GM18505 (cell line): ENCODE measurements at regions not wholly inside any gene's neighbourhood (a gene's known extent, or its start where the extent isn't known, plus 50 kb on each side); places are given as distances from the start of the nearest gene placed in this dataset.

Experiments
- ATAC-seq: cut with Tn5 transposase; IDR thresholded peaks from one replicate; pipeline ENCODE4 v1.9.1; 2021; ENCODE audit not compliant: unreplicated experiment
- POLR2A ChIP-seq: IDR thresholded peaks from 4 replicates; pipeline ENCODE4 v1.6.1; 2011; ENCODE audit warnings: borderline replicate concordance; ENCODE audit not compliant: insufficient read depth, insufficient read length; ENCODE audit errors: extremely low read depth

DNA sequence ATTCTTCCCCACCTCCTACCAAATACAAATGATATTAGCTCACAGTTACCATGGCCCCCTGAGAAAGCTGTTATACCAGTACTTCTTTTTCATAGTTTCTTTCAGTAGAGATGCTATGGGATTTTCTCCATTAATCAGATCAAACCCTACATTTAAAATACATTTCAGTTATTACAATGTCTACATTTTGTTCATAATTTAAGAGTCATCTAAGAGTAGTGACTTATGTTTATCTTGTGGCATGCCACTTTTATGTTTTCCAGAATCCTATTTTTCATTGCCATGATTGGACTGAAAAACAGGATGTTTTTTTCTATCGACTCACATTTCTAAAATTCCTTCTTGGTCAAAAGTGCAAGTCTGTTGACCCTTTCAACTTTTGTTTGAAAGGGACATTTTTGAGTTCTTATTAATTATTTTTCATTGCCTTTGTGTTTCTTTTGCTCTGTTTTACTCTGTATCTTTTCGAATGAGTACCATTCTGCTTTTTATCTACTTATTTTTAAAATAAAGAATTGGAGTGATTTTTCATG is 77.4 kb upstream of the ANXA1 start:
- no peak for ATAC-seq
- TF ChIP-seq POLR2A, result no peak

DNA sequence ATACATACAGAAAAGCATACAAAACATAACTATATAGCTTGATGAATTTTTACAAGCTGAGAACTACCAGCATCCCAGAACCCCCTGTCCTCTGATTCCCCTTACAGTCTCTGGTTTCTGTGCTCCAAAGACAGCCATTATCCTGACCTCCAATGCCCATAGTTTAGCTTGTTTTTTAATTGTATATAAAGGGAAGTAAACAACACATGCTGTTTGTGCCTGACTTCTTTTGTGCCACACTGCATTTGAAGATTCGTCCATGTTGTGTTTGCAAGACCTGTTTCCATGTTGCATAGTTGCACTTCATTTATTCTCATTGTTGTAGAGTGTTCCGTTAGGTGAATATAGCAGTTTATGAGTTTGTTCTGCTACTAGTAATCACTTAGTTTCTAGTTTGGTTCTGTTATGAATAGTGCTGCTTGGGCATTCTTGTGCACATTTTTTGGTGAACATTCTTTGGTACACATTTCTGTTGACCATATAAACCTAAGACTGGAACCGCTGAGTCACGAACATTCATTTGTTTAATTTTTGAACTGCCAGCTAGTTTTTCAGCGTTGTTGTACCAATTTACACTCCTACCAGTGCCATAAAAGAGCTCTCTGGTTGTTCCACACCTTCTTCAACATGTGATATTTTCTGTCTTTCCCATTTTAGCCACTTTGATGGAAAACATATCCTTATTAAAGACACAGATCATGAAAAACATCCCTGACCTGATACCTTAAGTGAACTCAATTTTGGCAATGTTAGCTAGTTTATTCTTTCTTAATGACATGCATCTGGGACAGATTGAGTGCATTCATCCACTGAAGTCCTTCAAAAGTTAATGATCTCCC is 78.1 kb upstream of the ANXA1 start:
- ATAC-seq, result no peak
- no peak for TF ChIP-seq POLR2A

DNA sequence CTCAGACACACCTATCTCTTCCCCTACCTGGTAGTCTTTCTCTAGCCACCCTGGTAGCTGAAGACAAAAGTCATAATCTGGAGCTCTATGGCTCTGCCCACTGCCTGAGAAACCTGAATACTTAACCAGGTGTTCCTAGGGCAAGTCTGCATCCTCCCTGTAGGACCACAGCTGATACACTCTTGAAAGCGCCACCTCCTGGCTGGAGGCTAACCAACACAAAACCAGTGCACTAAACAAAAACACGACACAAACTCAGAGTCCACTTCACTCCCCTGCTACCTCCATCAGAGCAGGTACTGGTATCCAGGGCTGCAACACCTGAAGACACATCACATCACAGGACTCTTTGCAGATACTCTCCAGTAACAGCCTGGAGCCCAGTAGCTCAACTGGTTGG is 84.6 kb upstream of the ANXA1 start:
- ATAC-seq, result no peak
- no peak for TF ChIP-seq POLR2A

DNA sequence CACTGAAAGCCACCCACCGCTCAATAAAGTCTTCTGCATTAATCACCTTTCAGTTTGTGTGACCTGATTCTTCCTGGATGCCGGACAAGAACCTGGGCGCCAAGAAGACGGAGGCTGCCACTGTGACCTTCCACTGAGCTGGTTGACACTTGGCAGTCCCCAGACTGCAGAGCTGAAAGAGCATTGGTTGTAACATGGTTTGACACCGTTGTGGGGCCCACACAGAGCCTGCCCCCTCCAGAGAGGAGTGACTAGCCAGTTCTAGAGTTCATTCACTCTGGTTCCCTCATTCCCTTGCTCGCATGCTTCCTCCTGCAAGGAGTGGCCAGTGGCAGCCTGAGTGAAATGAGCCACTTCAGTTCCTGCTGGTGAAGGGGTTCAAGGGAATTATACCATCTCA is 86.2 kb upstream of the ANXA1 start:
- TF ChIP-seq POLR2A, result no peak
- ATAC-seq, result no peak

DNA sequence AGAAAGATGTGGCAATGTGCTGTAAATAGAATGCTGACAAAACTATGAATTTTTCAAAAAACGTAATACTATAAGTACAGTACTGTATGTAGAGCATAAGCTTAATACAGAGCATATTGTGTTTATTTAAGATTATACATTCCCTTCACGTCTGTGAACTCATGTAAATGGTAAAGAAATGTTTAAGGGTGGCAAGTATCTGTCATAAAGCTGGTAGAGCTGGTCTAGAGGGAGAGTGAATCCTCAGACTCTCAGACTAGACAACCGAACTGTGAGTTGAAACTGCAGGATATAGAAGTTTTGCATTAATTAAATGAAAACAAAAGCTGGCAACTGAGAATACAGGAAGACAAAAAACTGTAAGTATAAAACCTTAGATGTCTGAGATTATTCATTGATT is 87.3 kb upstream of the ANXA1 start:
- no peak for ATAC-seq
- TF ChIP-seq POLR2A, result no peak

DNA sequence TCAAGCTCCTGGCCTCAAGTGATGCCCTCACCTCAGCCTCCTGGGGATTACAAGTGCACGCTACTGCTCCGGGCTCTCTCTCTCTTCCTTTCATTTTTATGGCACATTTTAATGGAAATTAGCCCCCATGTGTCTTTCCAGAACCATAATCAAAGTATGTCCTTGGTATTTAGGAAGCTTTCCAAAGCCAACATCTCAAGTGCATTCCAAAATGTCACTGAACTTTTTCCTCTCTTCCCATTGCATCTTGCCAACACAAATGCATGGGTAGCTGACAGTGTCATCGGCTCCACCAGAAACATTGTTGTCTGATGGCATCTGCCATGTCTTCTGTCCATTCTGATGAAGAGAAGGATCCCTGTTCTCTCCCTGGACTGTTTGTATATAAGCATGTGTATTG is 90.5 kb upstream of the ANXA1 start:
- no peak for TF ChIP-seq POLR2A
- no peak for ATAC-seq

DNA sequence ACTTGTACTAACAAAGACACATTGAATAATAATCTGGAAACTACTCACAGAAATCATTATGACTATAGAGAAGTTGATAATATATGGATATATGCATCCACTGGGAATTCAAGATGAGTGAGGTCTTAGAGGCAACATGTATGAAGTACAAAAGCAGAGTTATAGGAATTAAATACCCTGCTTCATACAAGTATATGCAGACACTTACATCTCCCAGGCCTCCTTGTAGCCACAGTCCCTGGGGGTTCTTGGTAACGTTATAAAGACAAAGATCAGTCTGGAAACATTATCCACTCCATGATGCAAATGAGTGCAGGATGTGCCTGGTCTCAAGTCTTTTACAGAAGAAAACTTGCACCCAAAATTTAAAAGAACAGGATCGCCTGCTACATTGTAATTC is 92.4 kb upstream of the ANXA1 start:
- no peak for TF ChIP-seq POLR2A
- ATAC-seq, result no peak

DNA sequence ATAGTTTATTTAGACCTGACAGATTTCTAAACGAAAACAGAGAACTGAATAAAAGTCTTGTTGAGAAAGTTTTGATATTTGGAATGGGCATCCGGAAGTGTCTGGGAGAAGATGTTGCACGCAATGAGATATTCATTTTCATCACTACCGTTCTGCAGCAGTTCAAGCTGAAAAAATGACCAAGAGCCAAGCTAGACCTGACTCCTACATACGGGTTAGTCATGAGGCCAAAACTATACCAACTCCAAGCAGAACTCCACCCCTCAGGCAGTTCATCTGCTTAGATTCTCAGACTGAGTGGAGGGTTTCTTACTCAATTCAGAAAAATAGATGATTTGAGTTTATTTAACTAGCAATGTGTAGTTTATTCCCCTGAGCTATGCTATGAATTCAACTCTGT is 95.4 kb upstream of the ANXA1 start:
- TF ChIP-seq POLR2A, result no peak
- no peak for ATAC-seq

DNA sequence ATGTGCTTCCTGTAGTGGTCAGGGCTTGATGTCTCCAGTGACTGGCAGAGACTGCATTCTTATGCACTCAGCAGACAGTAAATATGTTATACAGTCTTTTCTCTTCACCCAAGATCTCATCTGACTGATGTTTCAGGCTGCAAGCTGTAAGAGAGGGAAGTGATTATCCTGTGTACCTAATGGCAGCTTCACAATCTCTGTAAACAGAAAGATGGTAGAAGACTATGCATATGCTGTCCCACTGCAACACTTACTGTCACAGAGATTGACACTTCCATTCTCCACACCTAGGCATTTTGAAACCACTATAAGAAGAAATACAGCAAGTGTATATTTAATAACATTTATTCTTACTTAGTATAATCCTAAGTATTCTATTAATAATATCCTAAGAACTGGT is 97.6 kb upstream of the ANXA1 start:
- ATAC-seq, result no peak
- no peak for TF ChIP-seq POLR2A

DNA sequence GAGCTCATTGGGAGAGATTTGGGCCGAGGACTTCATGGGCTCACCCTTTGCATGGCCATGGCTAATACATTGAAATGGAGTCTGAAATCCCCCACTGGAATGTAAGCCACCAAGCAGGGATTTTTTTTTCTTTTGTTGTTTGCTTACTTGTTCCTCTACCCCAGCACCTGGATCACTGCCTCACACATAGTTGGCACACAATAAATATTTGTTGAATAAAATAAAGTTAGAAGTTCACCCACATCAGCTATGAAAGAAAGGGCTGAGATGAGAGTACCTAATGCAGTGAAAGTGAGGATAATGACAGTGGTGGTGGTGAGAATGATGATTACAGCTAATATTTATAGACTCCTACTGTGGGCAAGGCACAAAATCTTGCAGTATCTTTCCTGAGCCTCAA is 98.1 kb upstream of the ANXA1 start:
- ATAC-seq, result no peak
- TF ChIP-seq POLR2A, result no peak

DNA sequence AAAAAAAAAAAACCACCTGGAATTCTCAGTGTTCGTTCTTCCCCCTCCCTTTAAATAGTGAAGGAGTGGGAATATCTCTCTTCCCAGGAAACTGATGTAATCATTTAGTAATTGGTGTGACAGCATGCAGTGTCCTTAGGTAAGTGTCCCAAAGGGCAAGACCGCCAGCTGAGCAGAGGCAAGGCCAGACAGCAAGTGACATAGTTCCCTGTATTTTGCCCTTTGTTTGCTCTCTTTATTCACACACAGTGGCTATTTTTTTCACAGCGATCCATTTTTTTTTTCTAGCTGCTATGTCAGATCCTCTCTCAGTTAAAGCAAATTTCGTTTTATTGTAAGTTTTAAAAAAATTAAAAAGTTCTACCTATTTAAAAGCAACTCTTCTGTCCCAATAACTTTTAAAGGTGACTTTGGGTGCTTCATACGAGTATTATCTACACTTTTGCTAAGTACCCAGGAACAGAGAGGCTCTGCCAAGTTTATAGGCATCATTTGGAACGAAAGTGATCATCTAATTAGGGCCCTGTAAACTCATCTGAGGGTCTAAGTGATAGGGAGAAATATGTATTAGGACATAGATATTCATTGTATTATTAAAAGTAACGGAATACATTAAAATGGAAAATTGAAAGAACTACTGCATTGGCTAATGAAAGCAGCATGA is 98.2 kb upstream of the ALDH1A1 start:
- TF ChIP-seq POLR2A, result no peak
- no peak for ATAC-seq

DNA sequence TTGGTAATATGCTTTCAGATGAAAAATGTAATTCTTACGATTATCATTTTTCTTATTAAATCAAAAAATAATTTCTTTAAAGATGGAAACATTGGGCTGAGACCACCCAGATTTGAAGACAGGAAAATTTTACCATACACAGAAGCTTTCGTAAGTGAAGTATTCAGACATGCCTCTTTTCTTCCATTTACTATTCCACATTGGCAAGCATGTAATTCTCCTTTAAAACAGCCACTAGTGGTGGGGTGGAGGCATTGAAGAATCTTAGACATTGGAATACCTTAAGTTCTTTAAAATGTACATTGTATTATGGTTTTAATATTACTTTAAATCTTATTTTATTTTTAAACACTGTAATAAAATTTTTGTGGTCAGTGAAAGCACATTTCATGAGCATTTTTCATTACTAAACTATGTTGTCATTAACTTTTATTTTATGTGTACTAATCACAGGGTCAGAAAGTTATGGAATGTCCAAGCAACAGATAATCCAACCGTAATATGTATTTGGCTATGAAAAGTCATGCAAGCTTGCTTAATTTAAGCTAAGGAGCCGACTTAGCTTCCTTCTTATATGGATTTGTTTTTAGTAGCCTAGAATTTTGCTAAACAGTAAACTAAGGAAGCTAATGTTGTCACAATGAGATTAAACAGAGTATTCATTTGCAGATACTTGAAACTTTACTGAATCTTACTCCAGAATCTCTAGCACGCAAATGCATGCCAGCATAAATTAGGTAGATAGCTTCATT is 97.4 kb upstream of the ALDH1A1 start:
- TF ChIP-seq POLR2A, result no peak
- ATAC-seq, result no peak

DNA sequence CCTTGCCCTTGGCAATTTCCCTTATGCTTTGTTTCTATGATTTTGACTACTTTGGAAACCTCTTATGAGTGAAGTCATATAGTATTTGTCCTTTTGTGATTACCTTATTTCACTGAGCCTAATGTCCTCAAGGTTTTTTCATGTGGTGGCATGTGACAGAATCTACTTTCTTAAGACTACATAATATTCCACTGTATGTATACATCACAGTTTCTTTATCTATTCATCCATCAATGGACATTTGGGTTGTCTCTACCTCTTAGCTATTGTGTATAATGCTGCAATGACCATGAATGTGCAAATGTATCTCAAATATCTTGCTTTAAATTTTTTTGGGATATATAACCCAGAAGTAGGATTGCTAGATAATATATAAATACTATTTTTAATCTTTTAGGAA is 96.4 kb upstream of the ALDH1A1 start:
- TF ChIP-seq POLR2A, result no peak
- no peak for ATAC-seq
